DMS153 treated with DMSO at 0.1 percent for 48 hours (cell line): ENCODE measurements at regions not wholly inside any gene's neighbourhood (a gene's known extent, or its start where the extent isn't known, plus 50 kb on each side); places are given as distances from the start of the nearest gene placed in this dataset.
"Not testable (repeated sequence)": the region's sequence is repeated elsewhere in the genome, so short reads cannot be mapped to it uniquely, and the experiment has no call there.

ENCODE experiments used
- DNase-seq: peaks from one replicate; lab custom pipeline; 2025; ENCODE audit not compliant: unreplicated experiment; lab: John Stamatoyannopoulos, UW

DNA sequence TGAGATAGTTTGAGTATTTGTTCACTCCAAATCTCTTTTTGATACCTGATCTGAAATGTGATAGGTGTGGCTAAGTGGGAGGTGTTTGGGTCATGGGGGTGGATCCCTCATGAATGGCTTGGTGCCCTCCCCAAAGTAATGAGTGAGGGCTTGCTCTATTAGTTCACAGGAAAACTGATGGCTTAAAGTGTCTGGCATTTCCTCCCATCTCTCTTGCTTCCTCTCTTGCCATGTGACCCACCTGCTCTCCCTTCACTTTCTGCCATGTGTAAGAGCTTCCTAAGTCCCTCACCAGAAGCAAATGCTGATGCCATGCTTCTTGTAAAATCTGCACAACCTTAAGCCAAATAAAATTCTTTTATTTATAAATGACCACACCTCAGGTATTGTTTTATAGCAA lies 61.1 kb downstream of the MAD2L1 start:
- no peak for DNase-seq

DNA sequence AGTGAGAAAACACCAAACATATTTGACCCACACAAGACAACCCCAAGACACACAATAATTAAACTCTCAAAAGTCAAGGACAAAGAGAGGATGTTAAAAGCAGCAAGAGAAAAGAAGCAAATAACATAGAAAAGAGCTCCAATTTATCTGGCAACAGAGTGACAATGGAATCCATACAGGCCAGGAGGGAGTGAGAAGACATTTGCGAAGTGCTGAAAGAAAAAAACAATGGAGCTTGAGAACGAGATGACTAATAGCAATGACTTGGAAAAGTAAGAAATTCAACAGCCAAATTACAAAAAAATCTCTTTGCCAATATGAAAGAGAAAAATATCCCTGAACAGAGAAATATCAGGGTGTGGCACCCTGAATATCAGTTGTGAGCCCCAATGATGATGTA lies 61.6 kb downstream of the MAD2L1 start:
- DNase-seq = no peak

DNA sequence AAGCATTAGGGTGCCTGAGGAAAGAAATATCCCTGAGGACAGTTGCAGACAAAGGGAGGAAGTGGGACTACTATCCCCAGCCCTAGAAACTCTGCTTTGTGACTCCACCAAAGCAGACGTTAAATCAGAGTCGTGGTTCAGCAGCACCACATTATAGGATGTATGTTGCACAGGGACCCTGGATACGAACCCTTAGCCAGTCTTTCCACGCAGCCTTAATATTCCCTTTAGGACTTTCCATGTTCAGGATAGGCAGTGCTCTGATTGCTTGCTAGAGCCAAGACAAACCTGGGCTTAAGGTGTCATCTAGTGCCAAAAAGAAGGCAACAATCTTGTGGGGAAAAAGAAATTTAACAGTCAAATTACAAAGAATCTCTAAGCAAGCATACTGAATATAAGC lies 62.6 kb downstream of the MAD2L1 start:
- DNase-seq = no peak

DNA sequence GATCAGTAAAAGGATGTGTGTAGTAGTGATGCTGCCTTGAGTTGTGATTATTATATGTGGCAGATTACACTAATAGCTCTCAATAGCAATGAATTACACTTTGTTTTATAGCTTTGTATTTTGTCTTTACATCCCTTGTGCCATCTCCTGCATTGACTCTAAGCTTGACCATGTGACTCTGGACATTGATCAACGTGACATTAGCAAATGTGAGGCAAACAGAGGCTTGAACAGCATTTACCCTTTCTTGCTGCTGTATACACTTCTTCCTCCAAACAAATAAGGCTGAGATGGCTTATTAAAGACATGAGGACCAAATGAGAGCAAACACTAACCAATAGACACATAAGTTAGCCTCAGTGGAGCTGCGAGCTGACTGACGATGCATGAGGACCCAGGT lies 63.5 kb downstream of the MAD2L1 start:
- no peak for DNase-seq

DNA sequence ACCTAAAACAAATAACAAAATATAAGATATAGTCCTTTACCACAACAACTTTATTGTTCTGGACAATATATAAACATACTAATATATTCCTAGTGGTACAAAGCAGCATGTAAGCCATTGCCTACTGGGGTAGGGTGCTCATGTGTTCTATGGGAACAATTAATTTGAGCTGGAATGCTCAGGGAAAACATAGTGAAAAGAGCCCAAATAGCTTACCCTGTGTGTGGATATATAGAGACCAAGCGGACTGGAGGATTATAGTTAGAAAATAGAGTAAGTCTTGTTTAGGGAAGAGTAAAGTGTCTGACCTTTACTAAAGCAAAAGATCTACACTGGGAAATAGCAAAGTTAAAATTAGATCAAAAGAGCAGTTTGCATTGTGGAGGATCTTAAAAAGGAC lies 64.8 kb downstream of the MAD2L1 start:
- DNase-seq = no peak

DNA sequence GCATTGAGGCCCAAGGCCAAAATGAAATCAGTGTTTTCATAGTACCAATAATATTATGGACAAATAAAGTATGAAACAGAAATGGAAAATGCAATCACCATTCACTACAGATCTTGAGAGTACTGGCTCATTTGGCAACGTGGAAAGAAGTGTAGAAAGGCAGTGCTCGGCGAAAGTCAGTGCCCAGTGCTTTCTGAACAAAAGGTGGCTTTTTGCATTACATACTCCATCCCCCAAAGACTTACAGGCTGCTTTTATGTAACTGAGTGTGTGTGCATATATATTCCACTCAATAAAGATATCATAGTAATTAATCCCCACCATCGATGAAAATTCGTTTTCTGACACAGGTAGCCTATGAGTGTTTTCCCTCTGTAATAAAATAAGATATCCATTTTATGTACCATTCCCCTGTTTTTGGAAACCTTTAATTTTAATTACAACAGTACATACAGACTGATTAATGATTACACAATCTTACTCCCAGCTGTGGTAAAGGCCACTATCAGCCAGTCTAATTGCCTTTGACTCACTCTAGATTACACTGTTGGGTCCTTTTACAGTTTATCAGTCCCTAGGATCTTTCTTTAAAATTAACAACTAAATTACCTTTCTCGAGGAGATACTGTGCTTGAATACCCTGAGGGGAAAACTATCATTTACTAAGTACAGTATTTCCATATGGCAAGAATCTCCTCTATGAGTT lies 65.9 kb downstream of the MAD2L1 start:
- DNase-seq = no peak

DNA sequence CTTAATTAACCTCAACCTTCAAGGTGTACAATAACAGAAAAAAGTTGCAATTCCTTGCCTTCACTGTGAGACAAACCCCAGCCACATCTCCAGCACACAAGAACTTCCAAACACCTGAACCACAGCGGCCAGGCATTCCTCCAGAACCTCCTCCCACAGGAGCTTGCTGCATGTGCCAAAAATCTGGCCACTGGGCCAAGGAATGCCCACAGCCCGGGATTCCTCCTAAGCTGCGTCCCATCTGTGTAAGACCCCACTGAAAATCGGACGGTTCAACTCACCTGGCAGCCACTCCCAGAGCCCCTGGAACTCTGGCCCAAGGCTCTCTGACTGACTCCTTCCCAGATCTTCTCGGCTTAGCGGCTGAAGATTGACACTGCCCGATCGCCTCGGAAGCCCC lies 70.6 kb downstream of the MAD2L1 start:
- not testable (repeated sequence) for DNase-seq

DNA sequence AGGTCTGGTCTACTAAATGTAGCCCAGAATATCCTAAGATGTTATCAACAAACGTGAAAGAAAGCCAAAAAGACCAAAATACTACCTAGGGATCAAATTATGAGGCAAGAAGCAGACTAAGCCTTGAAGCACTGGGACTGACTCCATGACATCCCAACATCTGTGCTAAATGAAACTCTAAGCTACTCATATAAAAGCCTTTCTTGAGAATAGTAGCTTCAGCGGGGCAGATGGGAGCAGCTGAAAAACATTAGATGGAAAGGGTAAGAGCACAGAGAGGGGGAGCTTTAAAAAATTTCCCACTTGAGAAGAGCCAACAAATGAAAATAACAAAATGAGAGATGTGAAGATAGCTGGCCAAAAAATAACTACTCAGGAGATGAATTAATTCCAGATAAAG lies 81.7 kb downstream of the MAD2L1 start:
- no peak for DNase-seq

DNA sequence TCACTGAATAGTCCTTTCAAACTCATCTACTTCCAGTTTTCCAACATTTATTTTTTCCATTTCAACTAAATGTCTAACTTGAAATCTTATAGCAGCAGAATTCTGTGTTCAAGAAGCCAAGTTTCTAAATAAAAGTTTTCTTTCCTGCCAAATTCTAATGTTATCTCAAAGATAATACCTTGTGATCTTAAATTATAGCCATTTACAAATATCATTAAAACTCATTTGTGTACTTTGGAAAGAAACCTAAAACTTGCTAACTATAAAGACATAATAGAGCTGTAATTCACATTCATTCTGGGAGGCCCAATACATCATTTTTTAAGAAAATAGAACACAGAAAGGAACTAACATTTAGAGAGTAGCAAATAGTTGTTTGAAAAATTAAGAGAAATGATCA lies 83.9 kb downstream of the MAD2L1 start:
- no peak for DNase-seq

DNA sequence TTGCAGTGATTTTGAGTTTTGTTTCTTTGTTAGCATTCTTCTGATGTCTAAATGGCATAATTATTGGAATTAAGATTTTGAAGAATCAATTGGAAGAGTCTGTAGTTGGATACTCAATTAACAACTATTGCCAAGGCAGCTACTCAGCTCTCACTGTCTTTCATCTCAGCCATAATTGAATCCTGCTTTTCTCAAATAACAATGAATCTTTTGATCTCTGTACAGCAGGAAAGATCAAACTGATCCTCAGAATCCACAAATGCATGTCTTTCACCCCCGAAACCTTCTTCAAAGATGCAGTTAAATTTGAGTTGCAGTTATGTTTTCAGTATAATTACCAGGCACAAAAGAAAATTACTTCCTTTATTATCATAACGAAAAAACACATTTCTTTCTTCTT lies 86.2 kb downstream of the MAD2L1 start:
- no peak for DNase-seq

DNA sequence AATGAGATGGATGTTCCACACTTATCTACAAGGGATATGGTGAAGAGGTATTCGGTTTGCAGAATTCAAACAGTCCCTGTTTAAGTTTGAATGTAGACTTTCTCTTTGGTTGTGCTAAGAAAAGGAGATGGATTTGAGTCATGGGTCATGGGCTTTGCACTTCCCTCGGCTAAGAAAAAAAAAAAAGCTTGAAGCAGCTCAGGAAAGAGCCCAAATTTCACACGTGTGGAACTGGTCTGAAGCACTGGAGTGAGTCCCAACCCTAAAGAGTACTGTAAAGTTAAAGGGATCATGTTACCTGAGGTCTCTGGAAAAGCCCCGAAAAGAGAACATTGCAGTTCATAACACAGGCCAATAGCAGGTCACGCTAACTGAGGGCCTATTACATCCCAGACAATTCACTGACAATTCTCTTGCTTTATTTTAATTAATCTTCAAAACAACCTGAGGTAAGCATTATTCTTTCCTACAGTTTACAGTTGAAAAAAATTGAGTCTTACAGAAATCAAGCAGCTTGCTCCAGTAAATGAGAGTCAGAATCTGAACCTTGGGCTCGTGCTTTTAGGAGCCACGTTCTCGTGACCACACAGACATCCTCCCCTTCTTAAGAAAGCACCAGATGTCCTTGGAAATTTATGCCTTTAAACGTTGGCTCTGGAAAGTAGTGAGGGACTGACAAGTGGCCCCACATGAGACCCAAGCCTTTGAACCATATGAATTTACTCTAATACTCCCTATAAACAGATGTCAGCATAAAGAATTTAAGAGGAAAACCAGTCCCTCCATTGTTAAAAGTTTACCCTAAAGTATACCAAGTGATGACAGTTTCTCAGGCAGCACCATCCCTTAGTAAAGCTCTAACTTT lies 89.3 kb downstream of the MAD2L1 start:
- no peak for DNase-seq

DNA sequence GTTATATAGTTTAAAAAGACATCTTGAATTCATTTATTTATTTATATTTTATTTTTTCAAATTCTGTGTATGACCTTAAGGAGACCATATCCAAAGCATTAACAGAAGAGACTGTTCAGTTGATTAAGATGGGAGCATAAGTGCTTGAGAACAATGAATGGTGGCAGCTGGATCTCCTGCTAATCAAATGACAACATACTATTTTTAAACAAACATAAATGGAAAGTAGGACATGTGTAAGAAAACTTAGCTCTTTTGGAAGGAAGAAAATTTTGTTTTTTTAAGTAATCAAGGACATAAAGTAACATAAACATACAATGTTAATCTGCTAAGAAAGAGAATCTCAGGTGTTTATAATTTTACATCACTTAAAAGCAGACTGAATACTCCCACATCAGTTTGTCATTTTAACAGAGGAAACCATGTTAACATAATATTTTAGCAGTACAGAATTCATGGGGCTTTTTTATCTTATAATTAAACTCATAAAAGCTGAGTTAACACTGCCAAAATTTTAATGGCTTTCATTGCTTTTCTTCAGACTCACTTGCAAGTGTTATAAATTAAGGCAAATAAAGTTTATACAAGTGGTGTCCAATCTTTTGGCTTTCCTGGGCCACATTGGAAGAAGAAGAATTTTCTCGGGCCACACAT lies 95.1 kb downstream of the MAD2L1 start:
- DNase-seq = no peak

DNA sequence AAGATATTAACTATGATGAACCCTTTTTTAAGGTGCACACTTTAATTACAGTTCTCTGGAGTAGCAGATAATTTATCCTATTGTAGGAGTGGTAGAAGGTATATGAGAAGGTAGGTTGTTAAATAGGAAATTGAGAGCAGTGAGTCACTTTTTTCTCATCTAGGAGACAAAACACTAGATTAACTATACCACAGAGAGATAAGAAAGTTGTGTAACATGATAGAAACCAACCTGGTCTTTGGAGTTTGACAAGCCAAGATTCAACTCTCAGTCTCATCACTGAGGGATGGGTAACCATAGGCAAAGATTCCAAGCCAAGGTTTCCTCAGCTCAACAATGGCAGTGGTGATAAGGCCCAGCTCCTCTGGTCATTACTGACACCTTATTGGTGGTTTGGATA lies 104.0 kb downstream of the MAD2L1 start:
- DNase-seq = no peak

DNA sequence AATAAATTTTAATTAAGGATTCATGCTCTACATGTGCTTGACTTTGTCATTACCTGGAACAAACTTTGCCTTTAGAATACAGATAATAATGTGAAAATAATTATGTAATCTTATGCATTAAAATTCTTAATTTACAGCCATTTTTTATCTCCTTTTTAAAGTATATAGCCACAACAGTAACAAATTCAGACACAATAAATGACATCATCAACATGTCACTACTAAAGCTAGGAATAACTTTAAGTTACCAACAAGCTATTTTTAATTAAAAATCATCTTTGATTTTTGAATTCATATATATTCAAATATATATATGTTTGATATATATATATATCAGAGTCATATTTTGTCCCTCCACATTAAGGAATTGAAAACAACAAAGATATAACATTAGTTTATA lies 107.7 kb downstream of the MAD2L1 start:
- no peak for DNase-seq

DNA sequence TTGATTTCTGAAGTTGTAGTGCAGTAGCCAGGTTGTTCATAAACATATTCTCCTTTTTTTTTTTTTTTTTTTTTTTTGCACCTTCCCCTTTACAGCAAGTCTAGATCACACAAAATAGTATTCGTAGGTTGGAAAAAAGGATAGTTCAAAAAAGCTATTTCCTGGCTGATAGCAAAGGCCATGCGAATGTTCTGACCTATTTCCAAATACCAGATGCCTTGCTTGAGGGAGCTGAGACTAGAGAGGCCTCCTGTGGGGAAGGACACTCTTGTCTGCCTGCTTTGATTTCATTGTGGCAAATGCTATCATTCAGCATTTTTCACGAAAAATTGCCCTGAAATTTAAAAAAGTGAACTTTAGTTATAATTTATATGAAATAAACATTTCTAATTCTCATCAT lies 111.4 kb downstream of the MAD2L1 start:
- DNase-seq = no peak

DNA sequence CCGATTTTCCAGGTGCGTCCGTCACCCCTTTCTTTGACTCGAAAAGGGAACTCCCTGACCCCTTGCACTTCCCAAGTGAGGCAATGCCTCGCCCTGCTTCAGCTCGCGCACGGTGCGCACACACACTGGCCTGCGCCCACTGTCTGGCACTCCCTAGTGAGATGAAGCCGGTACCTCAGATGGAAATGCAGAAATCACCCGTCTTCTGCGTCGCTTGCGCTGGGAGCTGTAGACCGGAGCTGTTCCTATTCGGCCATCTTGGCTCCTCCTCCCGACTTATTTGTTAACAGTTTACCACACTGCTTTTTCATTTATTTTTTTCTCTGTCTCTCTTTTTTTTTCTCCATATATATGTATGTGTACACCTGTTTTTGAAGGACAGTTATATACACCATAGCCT lies 112.2 kb downstream of the MAD2L1 start:
- DNase-seq = not testable (repeated sequence)

DNA sequence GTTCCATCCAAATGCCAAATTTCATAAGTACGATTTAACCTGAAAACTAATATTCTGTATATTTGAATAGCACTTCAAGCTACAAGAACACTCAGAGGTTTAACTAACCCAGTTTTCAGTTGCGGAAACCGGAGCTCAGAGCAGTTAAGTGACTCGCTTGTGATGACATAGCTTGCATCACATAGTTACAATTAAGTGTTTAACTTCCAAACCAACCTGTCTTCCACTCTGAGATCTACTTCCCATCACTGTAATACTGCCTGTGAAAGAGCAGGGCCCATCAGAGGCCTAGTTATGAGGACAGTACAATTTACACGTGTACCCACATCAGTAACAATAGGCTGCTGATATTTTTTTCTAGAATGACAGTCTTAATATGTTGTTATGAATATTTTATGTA lies 120.3 kb downstream of the MAD2L1 start:
- DNase-seq = no peak

DNA sequence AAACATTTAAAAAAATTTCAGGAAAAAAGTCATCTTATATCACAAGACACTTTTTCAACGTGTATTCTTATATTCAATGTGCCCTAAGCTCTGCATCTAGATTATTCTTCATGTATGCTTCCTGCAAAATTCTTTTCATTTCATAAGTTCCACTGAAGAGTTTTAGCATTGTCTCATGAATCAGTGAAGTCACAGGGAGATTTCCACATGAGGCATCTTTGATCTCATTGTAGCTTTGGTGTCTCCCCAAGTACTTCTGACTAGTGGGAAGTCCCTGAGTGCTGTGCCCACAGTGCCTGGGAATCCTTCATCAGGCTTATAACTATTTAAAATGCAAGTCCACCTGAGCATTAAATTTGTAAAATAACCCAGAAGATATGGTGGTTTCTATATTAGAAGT lies 123.8 kb downstream of the MAD2L1 start:
- no peak for DNase-seq

DNA sequence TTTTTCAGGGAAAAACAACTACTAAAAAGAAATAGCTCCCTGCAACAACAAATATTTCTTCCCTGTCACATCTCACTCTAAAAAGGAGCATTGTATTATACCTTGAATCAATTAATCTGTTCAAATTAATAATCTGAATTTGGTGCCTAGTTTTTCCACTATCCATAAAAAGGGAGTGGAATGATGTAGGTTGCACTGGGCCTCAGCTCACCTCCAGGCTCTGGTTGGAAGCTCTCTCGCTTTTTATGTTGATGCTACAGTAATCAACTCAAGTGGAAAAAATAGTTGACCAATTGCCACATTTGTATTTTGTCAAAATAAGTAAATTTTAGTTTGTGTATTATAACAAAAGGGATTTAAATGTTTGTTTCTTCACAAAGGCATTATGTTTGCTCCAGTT lies 126.1 kb downstream of the MAD2L1 start:
- DNase-seq = no peak

DNA sequence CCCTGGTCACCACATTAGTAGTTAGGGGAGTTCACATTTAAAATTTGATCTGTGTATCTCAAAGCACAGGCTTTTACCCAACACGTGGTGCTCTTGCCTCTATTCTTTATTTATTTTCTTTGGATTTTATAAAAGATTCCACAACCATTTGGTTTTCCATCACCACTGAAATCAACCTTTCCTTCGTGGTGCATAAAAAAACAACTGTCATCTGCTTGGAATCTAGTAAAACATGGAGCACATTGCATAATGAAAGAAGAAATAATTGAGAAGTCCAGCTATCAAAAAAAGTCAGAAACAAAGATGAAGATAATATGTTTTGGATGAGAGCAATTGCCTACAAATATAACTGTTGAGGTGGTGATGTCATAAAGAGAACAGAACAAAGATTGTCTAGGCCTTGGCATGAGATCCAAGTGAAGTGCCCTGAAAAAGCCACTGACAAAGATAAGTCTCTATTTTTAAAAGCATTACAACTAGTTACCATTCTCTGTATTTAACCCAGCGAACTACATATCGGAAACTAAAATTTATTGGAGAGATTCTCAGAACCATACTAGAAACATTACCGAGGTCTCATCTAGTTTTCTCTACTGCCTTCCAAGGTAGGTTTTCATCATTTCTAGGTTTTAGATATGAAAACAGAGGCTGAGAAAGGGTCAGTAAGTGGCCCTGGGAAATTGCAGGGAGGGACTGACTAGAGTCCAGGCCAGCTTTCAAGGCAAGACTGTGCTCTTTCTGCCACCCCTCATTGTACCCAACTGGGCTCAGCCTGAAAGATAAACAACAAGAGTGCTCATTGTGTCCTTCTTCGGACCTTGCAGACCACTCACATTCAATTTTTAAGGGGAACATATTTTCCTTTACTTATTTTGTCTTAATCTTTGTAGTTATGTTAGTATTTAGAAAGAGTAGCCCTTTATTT lies 127.3 kb downstream of the MAD2L1 start:
- DNase-seq = no peak

DNA sequence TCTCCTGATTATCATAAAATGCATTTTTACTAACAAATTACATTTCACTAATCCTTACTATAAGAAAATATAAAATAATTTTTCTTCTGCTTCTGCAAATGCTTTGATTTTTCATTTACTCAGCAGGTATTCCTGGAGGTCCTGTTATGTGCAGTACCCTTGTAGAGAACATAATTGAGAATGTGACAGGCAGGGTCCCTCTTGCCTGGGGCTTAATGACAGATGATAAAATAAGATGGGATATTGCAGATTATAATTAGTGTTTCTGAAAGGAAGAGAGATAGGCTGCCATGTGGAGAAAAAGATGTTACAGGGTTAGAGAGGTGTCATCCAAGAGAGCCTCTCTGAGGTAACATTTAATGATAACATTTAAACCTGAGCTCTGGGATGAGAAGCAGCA lies 128.9 kb downstream of the MAD2L1 start:
- DNase-seq = no peak
